Coronary artery (tissue), 2 donors: ENCODE measurements at regions not wholly inside any gene's neighbourhood (a gene's known extent, or its start where the extent isn't known, plus 50 kb on each side); places are given as distances from the start of the nearest gene placed in this dataset.
"Not testable (repeated sequence)": the region's sequence is repeated elsewhere in the genome, so short reads cannot be mapped to it uniquely, and the experiment has no call there.

Source experiments
- DNase-seq: peaks from one replicate; pipeline ENCODE4 v3.0.0-alpha.2; 2017; ENCODE audit warnings: low spot score
- H3K27ac ChIP-seq, 2 donors: fragments of 200-600 bp; sonication (generic); one replicate each; pipeline ENCODE4 v1.5.1; 2016 to 2019
- H3K4me3 ChIP-seq: fragments of 200-600 bp; sonication (generic); 2 replicates; pipeline ENCODE4 v1.5.1; 2016; ENCODE audit warnings: mild to moderate bottlenecking, moderate library complexity

DNA sequence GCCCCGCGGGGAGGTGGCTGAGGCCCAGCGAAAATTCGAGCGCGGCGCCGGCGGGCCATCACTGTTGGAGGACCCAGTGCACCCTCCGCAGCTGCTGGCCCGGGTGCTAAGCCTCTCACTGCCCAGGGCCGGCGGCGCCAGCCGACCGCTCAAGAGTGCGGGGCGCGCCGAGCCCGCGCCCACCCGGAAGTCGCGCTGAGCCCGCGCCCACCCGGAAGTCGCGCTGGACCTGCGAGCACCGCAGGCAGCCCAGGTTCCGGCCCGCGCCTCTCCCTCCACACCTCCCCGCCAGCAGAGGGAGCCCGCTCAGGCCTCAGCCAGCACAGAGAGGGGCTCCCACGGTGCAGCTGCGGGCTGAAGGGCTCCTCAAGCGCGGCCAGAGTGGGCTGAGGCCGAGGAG, 165.5 kb upstream of the BDP1 start:
- Histone ChIP-seq H3K4me3 (peak overlapping the region; percentile 68), H3K27ac (peak overlapping the region in 1 of 2 donors; percentile 77)
- DNase-seq: not testable (repeated sequence)

DNA sequence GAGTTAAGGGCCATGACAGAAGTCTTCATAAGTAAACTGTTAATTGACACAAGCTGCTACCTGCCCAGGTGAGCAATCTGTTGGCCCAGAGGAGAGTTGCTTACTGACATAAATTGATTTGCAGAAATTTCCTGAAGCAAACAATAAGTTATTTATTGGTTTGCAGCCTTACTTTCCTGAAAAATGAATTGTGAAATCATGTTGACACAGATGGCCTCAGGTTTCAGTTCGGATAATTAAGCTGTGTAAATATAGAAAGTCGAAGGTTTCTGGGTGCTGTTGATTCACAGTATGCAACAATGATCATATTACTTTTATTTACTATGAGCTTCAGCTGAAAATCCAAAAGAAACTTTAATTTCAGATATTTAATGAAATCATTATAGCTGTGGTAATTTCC, 164.5 kb upstream of the BDP1 start:
- H3K4me3 ChIP-seq, DNase-seq, H3K27ac ChIP-seq: not testable (repeated sequence)
